Osteocyte (in vitro differentiated cells): ENCODE measurements at regions not wholly inside any gene's neighbourhood (a gene's known extent, or its start where the extent isn't known, plus 50 kb on each side); places are given as distances from the start of the nearest gene placed in this dataset.

ENCODE experiments used
- DNase-seq: peaks from one replicate; pipeline ENCODE4 v3.0.0; 2021; ENCODE audit warnings: mixed read lengths; ENCODE audit not compliant: unreplicated experiment; ENCODE audit errors: extremely low spot score
- H3K27ac Mint-ChIP-seq: one replicate; pipeline ENCODE4 v1.8.0; 2021; ENCODE audit warnings: mild to moderate bottlenecking, mixed read lengths; ENCODE audit not compliant: unreplicated experiment
- H3K27me3 Mint-ChIP-seq: one replicate; pipeline ENCODE4 v1.8.0; 2021; ENCODE audit warnings: mixed read lengths; ENCODE audit not compliant: unreplicated experiment
- H3K36me3 Mint-ChIP-seq: one replicate; pipeline ENCODE4 v1.8.0; 2021; ENCODE audit warnings: mixed read lengths; ENCODE audit not compliant: unreplicated experiment
- H3K4me1 Mint-ChIP-seq: one replicate; pipeline ENCODE4 v1.8.0; 2021; ENCODE audit warnings: mixed read lengths; ENCODE audit not compliant: unreplicated experiment
- H3K4me3 Mint-ChIP-seq: one replicate; pipeline ENCODE4 v1.8.0; 2021; ENCODE audit warnings: mild to moderate bottlenecking, moderate library complexity, mixed read lengths; ENCODE audit not compliant: unreplicated experiment
- H3K9me3 Mint-ChIP-seq: one replicate; pipeline ENCODE4 v1.8.0; 2021; ENCODE audit warnings: mixed read lengths; ENCODE audit not compliant: unreplicated experiment
- TF ChIP-seq, protein P1 (sequence below): fragments of 200-600 bp; sonication (generic); IDR thresholded peaks from 2 replicates; pipeline ENCODE4 v1.5.0; 2021; ENCODE audit warnings: antibody characterized with exemption, mild to moderate bottlenecking, moderate library complexity

DNA sequence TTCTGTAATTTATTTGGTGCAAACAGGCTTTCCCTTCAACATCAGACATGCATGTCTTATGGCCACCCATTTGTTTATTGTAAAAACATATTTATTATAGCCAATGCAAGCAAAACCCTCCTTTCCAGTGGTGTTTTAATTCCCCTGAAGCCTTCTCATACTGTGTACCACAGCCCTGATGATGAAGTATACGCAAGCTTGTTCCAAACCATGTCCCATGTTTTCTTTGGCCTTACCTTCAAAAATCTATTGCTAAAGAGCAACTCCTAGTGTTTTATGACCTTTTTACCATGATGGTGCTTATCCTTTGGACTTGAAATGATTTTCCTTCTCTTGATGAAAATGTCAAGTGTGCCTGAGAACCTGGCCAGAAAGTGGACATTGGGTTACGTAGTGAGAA lies 85.9 kb upstream of the CCDC91 start:
- no peak overlapping the region for H3K27ac Mint-ChIP-seq

DNA sequence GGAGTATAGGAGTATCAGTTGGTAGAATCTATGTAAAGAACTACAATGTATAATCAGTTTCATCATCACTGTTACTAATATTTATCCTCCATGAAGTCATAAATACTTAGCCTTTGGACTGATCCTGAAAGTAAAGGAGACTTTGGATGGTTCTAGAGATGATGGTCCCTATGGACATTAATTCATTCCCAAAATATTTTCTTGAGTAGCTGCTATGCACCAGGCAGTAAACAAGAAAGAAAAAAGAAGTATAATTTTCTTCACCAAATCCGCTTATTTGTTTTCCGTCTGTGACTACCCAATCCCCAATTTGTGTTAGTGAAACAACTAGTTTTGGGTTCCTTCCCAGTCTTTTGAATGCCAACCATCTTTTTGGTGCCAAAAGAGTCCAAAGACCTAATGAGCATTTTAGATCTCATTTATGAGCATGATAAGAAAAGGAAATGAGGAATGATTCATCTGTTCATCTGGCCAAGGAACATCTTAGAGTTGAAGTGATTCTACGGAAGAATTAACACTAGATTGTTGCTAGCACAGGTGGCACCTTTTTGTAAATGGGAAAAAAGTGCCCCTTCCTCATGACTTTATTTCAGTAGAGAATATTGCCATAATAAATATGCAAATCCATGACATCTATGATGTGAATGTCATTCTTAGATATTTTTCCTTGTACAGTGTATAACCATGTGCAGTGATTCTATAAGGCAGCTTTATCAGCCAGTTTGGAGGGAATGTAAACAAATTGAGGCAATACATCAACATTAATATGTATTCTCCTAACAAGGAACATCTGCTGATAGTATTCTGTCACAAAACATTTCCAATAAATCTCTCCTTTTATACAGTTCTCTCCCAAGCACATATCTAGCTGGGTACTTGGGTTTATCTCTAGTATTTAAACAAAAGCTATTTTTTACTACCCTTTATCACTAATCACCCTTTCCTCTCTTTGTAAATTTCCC lies 85.1 kb upstream of the CCDC91 start:
- no peak overlapping the region for H3K4me3 Mint-ChIP-seq
- no peak overlapping the region for H3K27ac Mint-ChIP-seq
- no peaks in the 10 kb centered on the region for H3K27me3 Mint-ChIP-seq
- peaks cover 3% of the 10 kb centered on the region for H3K9me3 Mint-ChIP-seq
- no peak for DNase-seq
- H3K4me1 Mint-ChIP-seq, result no peaks in the 10 kb centered on the region
- no peaks in the 10 kb centered on the region for H3K36me3 Mint-ChIP-seq
- TF ChIP-seq, protein P1, sequence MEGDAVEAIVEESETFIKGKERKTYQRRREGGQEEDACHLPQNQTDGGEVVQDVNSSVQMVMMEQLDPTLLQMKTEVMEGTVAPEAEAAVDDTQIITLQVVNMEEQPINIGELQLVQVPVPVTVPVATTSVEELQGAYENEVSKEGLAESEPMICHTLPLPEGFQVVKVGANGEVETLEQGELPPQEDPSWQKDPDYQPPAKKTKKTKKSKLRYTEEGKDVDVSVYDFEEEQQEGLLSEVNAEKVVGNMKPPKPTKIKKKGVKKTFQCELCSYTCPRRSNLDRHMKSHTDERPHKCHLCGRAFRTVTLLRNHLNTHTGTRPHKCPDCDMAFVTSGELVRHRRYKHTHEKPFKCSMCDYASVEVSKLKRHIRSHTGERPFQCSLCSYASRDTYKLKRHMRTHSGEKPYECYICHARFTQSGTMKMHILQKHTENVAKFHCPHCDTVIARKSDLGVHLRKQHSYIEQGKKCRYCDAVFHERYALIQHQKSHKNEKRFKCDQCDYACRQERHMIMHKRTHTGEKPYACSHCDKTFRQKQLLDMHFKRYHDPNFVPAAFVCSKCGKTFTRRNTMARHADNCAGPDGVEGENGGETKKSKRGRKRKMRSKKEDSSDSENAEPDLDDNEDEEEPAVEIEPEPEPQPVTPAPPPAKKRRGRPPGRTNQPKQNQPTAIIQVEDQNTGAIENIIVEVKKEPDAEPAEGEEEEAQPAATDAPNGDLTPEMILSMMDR, result no peak

More for the DNA sequence above, 85.9 kb upstream of the CCDC91 start:
- Mint-ChIP-seq H3K4me1 (no peaks in the 10 kb centered on the region), H3K9me3 (peaks cover 3% of the 10 kb centered on the region), H3K36me3 (no peaks in the 10 kb centered on the region), H3K4me3 (no peak overlapping the region), H3K27me3 (no peaks in the 10 kb centered on the region)
- DNase-seq, result no peak
- TF ChIP-seq, protein P1, result no peak

DNA sequence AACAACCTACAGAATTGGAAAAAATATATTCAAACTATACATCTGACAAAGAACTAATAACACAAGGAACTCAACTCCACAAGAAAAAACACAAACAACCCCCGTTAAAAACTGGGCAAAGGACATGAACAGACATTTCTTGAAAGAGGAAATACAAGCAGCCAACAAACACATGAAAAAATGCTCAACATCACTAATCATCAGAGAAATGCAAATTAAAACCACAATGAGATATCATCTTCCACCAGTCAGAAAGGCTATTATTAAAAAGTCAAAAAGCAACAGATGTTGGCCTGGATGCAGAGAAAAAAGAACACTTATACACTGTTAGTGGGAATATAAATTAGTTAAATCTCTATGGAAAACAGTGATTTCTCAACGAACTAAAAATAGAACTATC lies 82.6 kb upstream of the CCDC91 start:
- no peak overlapping the region for H3K27ac Mint-ChIP-seq
- no peak overlapping the region for H3K4me3 Mint-ChIP-seq
- no peaks in the 10 kb centered on the region for H3K27me3 Mint-ChIP-seq
- H3K36me3 Mint-ChIP-seq, result no peaks in the 10 kb centered on the region
- TF ChIP-seq, protein P1, result no peak
- peaks cover 11% of the 10 kb centered on the region for H3K9me3 Mint-ChIP-seq
- no peak for DNase-seq
- no peaks in the 10 kb centered on the region for H3K4me1 Mint-ChIP-seq

DNA sequence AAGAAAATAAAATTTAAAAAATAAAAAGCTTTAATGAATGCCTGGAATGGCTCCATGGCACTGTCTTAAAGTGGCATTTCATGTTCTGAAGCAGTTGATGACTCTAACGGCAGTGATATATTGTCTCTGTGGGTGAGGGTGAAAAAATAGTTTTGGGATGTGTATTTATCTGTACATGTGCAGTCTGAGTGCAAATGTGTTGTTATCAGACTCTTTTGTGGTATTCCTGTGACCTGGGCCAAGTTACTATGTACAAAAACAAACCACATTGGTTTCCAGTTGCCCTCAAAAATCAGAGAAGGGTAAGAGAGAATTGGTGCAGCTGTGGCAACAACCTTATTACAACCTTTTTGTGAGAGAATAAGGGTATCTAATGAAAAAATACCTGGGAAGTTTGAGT lies 81.7 kb upstream of the CCDC91 start:
- Mint-ChIP-seq H3K36me3 (no peaks in the 10 kb centered on the region), H3K27ac (no peak overlapping the region), H3K27me3 (no peaks in the 10 kb centered on the region), H3K9me3 (peaks cover 11% of the 10 kb centered on the region), H3K4me3 (no peak overlapping the region), H3K4me1 (no peaks in the 10 kb centered on the region)
- TF ChIP-seq, protein P1, result no peak
- no peak for DNase-seq

DNA sequence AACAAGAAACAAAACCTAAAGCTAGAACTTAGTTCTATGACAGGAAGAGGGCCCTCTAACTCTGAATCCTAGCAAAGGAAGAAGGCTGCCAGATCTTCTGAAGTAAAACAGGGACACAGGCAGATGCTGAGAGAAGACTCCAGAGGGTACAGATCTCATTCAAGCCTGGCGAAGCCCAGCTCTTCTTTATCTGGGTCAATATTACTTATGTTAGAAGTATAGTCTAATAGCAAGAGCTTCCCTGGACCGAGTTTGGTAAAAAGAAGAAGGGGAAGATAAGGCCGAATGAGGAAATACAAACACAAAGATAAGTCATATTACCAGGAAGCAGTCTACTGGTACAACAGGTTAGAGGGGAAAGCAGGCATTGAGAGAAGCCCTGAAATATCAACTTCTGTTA lies 79.9 kb upstream of the CCDC91 start:
- H3K36me3 Mint-ChIP-seq, result no peaks in the 10 kb centered on the region
- peaks cover 11% of the 10 kb centered on the region for H3K9me3 Mint-ChIP-seq
- no peaks in the 10 kb centered on the region for H3K27me3 Mint-ChIP-seq
- TF ChIP-seq, protein P1, result no peak
- DNase-seq, result no peak
- no peak overlapping the region for H3K27ac Mint-ChIP-seq
- H3K4me1 Mint-ChIP-seq, result no peaks in the 10 kb centered on the region
- H3K4me3 Mint-ChIP-seq, result no peak overlapping the region
